Left ventricle myocardium inferior (tissue), 1 donor: ENCODE measurements at regions not wholly inside any gene's neighbourhood (a gene's known extent, or its start where the extent isn't known, plus 50 kb on each side); places are given as distances from the start of the nearest gene placed in this dataset.

Experiments
- DNase-seq: peaks from one replicate; pipeline ENCODE4 v3.0.0-alpha.2; 2020
- H3K27ac ChIP-seq: fragments of 200-600 bp; replicated peaks from 2 replicates; pipeline ENCODE4 v1.8.0; 2021
- H3K27me3 ChIP-seq: fragments of 200-600 bp; 2 replicates; pipeline ENCODE4 v1.8.0; 2021; ENCODE audit warnings: low read depth
- H3K36me3 ChIP-seq: fragments of 200-600 bp; 2 replicates; pipeline ENCODE4 v1.8.0; 2021
- H3K4me1 ChIP-seq: fragments of 200-600 bp; 2 replicates; pipeline ENCODE4 v1.8.0; 2021
- H3K4me3 ChIP-seq: fragments of 200-600 bp; 2 replicates; pipeline ENCODE4 v1.8.0; 2021; ENCODE audit warnings: mild to moderate bottlenecking, moderate library complexity
- H3K9me3 ChIP-seq: fragments of 200-600 bp; replicated peaks from 2 replicates; pipeline ENCODE4 v1.8.0; 2021
- CTCF ChIP-seq: fragments of 200-600 bp; IDR thresholded peaks from 2 replicates; pipeline ENCODE4 v1.8.0; 2021; ENCODE audit warnings: antibody characterized with exemption, mild to moderate bottlenecking, borderline replicate concordance
- intact Hi-C: fragments of 100-400 bp; cut with micrococcal nuclease; formaldehyde crosslinking; loops from one replicate; pipeline ENCODE4 v1.11.0; 2022
- donor health status: DM: no; HTN: yes; CAD: no; lungs with severe emphysema.

- Histone ChIP-seq H3K27me3 (no peaks in the 10 kb centered on the region), H3K9me3 (no peaks in the 10 kb centered on the region), H3K27ac (no peak overlapping the region), H3K36me3 (no peaks in the 10 kb centered on the region), H3K4me3 (no peak overlapping the region), H3K4me1 (no peaks in the 10 kb centered on the region)
- no peak for DNase-seq
- TF ChIP-seq CTCF, result no peak
- intact Hi-C loops, result no loop called here
Observed at GRCh38 chr2:6589150-6589549, 276.6 kb downstream of the CMPK2 start.

DNA sequence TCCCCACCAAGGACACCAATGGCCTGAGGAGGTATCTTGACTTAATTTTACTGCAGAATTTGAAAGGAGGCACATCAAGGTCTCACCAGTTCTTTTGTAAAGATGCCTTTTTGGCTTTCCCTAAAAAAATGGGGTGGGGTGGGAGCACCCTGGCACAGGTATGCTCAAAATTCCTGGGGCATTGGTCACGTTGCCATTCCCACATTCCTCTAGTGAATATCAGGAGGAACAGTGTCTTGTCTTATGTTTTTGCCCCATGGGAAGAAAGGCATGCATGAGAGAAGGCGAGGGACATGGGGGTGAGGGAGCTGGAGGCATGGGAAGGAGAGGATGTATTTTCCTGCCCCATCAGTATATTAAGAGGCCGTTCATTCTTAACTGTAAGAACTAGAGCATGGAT, 275.3 kb downstream of the CMPK2 start:
- H3K4me1 ChIP-seq, result no peaks in the 10 kb centered on the region
- no peaks in the 10 kb centered on the region for H3K27me3 ChIP-seq
- no peak for TF ChIP-seq CTCF
- H3K36me3 ChIP-seq, result no peaks in the 10 kb centered on the region
- no peak overlapping the region for H3K4me3 ChIP-seq
- H3K9me3 ChIP-seq, result no peaks in the 10 kb centered on the region
- intact Hi-C loops, result no loop called here
- H3K27ac ChIP-seq, result no peak overlapping the region
- DNase-seq, result no peak

GRCh38 chr2:6602471-6602870, 263.2 kb downstream of the CMPK2 start:
- Histone ChIP-seq H3K36me3 (no peaks in the 10 kb centered on the region), H3K4me1 (no peaks in the 10 kb centered on the region), H3K4me3 (no peak overlapping the region), H3K9me3 (no peaks in the 10 kb centered on the region), H3K27me3 (peaks cover 3% of the 10 kb centered on the region), H3K27ac (no peak overlapping the region)
- no peak for DNase-seq
- intact Hi-C loops, result no loop called here
- no peak for TF ChIP-seq CTCF

DNA sequence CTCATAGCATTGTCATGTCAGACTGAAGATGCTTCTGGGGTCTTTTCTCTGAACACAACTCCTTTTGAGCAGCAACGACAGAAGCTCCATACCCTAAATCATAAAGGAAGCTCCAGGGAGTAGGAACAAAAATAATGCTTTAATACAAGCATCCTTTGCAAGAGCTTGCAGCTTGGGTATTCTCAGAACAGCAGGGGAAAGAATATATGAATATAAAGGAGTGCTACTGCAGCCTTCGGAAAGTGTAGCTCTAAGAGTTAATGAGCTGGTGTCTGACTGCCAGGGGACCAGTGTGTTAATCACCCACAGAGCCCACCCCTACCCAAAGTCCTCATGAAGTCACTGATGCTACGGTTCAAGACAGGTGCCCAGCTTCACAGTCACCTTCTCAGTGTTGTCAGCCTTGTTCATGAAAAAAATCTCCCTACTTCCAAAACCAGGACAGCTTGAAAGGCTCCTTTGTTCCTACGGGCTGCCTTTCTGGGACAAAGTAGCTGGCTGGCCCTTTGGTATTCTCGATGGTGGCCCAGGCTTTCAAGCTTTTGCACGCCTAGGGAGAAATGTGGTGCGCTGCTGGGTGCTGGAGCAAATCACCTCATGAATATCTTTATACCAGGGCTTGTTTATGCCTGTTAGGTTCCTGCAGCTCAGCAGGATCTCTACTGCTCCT, 259.7 kb downstream of the CMPK2 start:
- intact Hi-C loops, result no loop called here
- DNase-seq, result no peak
- TF ChIP-seq CTCF, result no peak

GRCh38 chr2:6617794-6618193, 247.9 kb downstream of the CMPK2 start:
- H3K4me1 ChIP-seq, result no peaks in the 10 kb centered on the region
- TF ChIP-seq CTCF, result no peak
- H3K36me3 ChIP-seq, result no peaks in the 10 kb centered on the region
- no peak for DNase-seq
- no peaks in the 10 kb centered on the region for H3K27me3 ChIP-seq
- no peak overlapping the region for H3K4me3 ChIP-seq
- H3K9me3 ChIP-seq, result peaks cover 12% of the 10 kb centered on the region
- intact Hi-C loops, result no loop called here
- no peak overlapping the region for H3K27ac ChIP-seq

More for the DNA sequence above, 259.7 kb downstream of the CMPK2 start:
- Histone ChIP-seq H3K27ac (no peak overlapping the region), H3K4me1 (no peaks in the 10 kb centered on the region), H3K9me3 (no peaks in the 10 kb centered on the region), H3K36me3 (no peaks in the 10 kb centered on the region), H3K27me3 (peaks cover 3% of the 10 kb centered on the region), H3K4me3 (no peak overlapping the region)
